ENCODE measurements at regions not wholly inside any gene's neighbourhood (a gene's known extent, or its start where the extent isn't known, plus 50 kb on each side); places are given as distances from the start of the nearest gene placed in this dataset.

DNA sequence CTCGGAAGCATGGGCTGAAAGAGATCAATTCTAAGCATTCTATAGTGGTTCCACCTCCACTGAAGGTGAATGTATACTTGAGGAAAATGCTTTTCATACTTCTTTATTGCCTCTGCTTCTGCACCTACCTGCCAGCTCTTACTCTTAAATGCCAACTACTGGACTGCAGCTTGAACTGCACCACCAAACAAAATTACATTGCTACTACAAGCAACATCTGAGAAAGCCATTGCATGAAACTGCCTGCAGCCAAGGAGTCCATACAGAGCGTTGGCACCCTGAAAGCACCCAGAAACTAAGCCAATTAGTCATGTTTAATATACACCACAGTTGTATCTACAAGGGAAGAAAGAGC, 440.9 kb downstream of the BTBD3 start:
- no peak for DNase-seq

DNA sequence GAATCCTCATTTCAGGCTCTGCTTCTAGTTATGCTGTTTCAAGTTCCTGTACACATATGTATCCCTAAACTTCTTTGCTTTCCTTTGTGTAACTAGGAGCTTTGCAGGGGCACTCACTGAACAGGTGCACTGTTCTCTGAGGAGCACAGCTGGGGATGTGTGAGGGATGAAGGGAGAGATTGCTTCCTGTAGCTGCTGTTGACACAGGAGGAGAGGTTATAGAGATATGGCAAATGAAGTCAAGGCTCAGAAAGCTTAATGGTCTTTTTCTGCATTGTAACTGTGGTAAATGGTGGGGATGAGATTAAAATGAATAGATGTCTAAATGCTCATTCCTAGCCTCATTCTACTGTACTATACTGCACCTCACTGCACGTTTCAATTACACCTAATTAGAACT, 454.3 kb downstream of the BTBD3 start:
- no peak for DNase-seq

- no peak for DNase-seq
Measured at GRCh38 chr20:12372557-12372956, 454.9 kb downstream of the BTBD3 start.

- DNase-seq: no peak
Measured at GRCh38 chr20:12375967-12376366, 458.3 kb downstream of the BTBD3 start.

DNA sequence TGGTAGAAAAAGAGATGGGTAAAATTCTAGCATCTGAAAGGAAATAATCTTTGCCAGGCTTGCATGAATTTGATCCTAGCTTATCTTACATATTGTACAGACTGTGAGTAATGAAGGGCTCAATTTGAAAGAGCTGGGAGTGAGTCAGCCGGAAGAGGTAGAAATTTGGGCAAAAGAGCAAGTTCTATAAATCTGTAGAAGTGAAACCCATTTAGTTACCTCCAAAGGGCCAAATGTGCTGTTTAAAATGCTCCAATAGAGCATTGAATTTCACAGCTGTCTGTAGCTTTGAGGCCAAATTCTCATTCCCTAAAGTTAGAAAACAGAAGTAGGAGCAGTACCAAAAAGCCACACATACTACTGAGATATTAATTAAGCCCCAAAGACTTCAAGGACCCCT, 466.1 kb downstream of the BTBD3 start:
- no peak for DNase-seq

DNA sequence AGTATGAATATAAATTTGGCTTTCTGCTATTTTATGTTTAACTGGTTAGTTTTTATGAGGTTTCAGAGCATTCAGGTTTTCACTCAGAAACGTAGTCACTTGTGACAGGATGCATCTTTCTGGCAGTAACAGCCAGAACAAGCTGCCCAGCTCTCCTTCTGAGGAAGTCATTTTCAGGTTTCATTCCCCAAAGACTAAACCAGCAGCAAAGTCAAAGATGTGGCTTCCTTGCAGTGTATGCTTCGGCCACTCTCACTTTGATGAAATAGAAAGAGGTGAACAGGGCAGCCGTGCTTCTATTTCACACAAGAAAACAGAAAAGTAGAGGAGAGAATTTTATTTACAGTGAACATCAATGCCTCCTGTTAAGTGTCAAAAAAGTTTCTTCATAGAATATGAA, 469.1 kb downstream of the BTBD3 start:
- no peak for DNase-seq

GRCh38 chr20:12391099-12391498, 473.4 kb downstream of the BTBD3 start:
- no peak for DNase-seq

DNA sequence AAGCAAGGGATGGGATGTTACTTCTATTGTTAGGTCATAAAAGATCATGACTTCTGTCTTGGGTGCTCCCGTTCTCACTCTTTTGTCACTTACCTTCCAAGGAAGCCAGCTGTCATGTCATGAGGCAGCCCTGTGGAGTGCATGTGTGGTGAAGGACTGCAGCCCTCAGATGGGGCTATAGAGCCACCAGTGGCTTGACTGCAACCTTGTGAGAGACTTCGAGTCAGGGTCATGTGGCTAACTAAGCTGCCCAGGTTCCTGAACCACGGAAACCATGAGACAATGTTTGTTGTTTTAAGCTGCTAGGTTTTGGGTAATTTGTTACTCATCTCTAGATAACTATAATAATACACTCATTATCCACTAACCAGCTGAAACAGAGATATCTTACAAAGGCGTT, 477.1 kb downstream of the BTBD3 start:
- DNase-seq: no peak

DNA sequence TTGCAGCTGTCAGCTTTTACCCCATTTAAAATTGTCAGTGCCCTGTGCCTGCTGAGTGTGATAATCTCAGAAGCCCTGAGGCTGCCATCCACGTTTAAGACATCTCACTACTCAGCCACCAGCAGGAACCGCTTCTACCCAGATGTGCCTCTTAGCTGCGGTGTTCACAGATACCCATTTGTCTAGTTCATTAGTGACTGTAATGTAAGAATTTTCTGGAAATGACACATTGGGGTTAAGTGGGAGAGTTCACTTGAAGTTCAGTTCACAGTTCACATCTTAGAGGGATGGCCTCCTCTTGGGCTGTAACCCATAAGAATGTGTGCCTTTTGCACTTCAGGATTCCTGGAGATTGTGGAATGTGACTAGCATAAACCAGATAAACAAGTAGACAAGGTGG, 477.7 kb downstream of the BTBD3 start:
- no peak for DNase-seq

GRCh38 chr20:12395760-12396159, 478.1 kb downstream of the BTBD3 start:
- no peak for DNase-seq

- peak in 1 of 58 donors; percentile 19 for DNase-seq
Measured at GRCh38 chr20:12399110-12399836, 481.6 kb downstream of the BTBD3 start.

- DNase-seq: no peak
Measured at GRCh38 chr20:12404941-12405340, 487.2 kb downstream of the BTBD3 start.

- no peak for DNase-seq
Measured at GRCh38 chr20:12406978-12407377, 489.3 kb downstream of the BTBD3 start.

GRCh38 chr20:12409501-12409900, 491.8 kb downstream of the BTBD3 start:
- no peak for DNase-seq

DNA sequence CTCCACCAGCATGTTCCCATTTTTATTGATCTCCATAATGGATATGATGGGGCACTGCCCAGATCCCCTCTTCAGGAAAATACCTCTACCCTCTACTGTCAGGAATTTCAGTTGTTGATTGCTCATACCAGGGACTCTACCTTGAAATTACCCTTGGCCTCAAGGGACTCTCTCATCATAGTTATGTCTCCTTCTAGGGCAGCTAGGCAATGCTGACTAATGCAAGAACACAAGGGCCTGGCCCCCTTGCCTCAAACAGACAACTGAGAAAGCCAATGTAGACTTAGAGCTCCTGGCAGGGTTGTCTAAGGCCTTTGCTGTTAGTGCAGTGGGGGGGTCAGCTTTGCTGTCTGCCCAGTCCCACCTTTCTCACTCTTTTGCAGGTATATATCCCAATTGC, 493.1 kb downstream of the BTBD3 start:
- no peak for DNase-seq

- DNase-seq: peak in 1 of 58 donors; percentile 1
Measured at GRCh38 chr20:12411246-12411940, 493.7 kb downstream of the BTBD3 start.

DNA sequence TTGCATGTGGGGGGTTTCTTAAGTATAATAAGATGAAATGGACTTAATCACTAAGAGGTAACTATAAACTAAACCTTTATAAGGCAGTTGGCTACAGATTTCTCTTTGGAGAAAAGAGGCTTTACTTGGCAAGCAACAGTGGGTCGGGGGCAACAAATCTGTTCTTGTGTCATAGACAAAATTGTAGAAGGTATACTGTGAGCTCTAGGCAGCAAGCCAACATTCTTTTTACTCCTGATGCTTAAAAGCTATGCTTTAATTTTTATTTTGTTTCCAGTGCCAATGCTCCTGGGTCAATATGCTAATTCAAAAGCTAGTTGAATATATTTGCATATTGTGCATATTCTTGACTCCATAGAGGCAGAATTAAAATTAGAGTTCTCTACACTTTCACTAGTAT, 495.4 kb downstream of the BTBD3 start:
- DNase-seq: no peak

GRCh38 chr20:12414446-12415274, 497.0 kb downstream of the BTBD3 start:
- DNase-seq: peak in 26 of 58 donors; percentile 0 to 32 (median 11)

DNA sequence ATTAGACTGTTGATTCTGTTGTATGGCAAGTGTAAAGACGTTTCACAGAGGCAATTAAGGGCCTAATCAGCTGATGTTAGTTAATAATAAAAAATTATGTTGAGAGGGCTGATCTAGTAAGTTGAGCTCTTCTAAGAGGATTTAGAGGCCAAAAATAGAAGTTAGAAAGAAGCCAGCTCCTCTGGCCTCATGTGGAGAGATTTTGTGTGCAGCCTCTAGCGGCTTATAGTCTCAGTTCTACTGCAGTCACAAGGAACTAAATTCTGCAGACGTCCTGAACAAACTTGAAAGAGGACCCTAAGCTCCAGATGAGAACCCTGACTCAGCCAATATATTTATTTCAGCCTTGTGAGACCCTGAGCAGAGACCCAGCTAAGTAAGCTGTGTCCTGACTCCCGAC, 498.6 kb downstream of the BTBD3 start:
- DNase-seq: no peak

DNA sequence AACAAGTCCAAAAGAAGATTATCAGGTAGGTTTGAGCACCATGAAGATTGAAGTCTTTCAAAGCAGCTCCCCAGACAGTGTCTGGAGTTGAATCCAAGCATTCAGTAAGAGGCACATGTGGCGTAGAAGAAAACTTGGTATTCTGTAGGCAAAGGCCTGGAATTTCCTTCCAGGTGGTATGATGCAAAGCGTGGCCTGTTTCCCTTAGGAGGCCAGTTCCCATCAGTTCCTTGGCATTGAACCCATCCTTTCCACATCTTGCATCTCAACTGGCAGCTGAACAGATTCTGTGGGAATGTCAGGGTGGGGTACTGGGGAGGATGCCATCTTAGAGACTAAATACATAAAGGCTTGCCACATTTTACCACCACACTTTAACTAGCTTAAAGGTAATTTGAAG, 516.0 kb downstream of the BTBD3 start:
- no peak for DNase-seq

DNA sequence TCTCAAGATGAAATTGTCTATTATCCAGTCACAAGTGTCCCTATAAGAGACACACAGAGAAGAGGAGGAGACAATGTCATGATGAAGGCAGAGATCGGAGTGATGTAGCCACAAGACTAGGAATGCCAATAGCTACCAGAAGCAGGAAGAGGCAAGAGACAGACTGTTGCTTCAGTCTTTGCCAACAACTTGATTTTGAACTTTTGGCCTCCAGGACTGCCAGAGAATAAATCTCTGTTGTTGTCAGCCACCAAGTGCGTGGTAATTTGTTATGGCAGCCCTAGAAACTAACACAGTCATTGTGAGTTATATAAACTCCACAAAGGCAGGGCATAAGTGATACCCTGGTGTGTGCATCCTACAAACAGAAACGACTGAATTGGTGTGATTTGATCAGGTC, 517.0 kb downstream of the BTBD3 start:
- no peak for DNase-seq

DNA sequence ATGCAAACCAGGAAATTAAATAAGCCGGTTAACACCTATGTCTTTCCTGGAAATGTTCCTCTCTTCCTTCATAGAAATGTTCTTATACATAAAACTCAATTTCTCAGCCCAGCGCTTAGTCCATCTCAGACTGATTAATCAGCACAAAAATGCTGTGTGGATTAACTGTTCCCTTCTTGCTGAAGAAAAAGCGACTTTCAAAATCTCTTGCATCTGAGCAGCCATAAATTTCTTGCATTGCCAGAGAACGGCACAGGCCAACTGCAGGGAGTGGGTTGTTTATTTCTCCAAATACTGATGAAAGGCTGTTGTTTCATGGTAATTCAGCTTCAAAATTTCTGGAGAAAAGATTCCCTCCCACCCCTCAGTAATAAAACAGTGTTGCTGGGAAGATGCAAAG, 517.6 kb downstream of the BTBD3 start:
- DNase-seq: no peak

Measured in anterior cingulate cortex (tissue), 58 donors.